A673 (cell line): ENCODE measurements at regions not wholly inside any gene's neighbourhood (a gene's known extent, or its start where the extent isn't known, plus 50 kb on each side); places are given as distances from the start of the nearest gene placed in this dataset.

Experiments used
- CTCF ChIP-seq: fragments of 300-800, 200-600 bp; sonication (generic); conservative IDR thresholded peaks from 2 replicates; pipeline ENCODE4 v1.5.1; 2017; ENCODE audit warnings: low read depth, mild to moderate bottlenecking, antibody characterized with exemption, low read length, moderate library complexity, mixed read lengths
- EZH2 ChIP-seq: fragments of 200-600 bp; sonication (generic); IDR thresholded peaks from 2 replicates; pipeline ENCODE4 v1.6.1; 2017; ENCODE audit warnings: borderline replicate concordance, low read depth, mild to moderate bottlenecking, mixed read lengths, antibody characterized with exemption, low read length; ENCODE audit not compliant: poor library complexity, severe bottlenecking

GRCh38 chr15:81955382-81956062 lies 90.3 kb downstream of the MEX3B start:
- TF ChIP-seq CTCF (no peak), EZH2 (no peak)
